ENCODE measurements at regions not wholly inside any gene's neighbourhood (a gene's known extent, or its start where the extent isn't known, plus 50 kb on each side); places are given as distances from the start of the nearest gene placed in this dataset.

- no peak overlapping the region for H2AFZ ChIP-seq (ENCODE audit: low read length)
- H2BK120ac ChIP-seq (replicated peaks; ENCODE audit: low read depth, low read length), result no peak overlapping the region
- no peak overlapping the region for H2BK12ac ChIP-seq (ENCODE audit: low read depth, low read length)
- no peak overlapping the region for H2BK15ac ChIP-seq (ENCODE audit: low read length)
- no peaks in the 10 kb centered on the region for H3K4me1 ChIP-seq (replicated peaks in 1 of 4; ENCODE audit: control insufficient read depth in 3 of 4, insufficient read depth in 4 of 4, low read length in 3 of 4)
- H3K36me3 ChIP-seq (ENCODE audit: control insufficient read depth in 2 of 4, insufficient read depth in 4 of 4, low read length in 3 of 4), result no peaks in the 10 kb centered on the region
- H3K27me3 ChIP-seq (replicated peaks in 1 of 4; ENCODE audit: control insufficient read depth in 3 of 4, extremely low read depth in 1 of 4, insufficient read depth in 3 of 4, low read length in 3 of 4), result no peaks in the 10 kb centered on the region
- H3K23ac ChIP-seq (ENCODE audit: insufficient read length), result no peak overlapping the region
- no peak overlapping the region for H3K14ac ChIP-seq (ENCODE audit: insufficient read length)
- no peak overlapping the region for H2BK20ac ChIP-seq (ENCODE audit: low read length)
- no peak overlapping the region for H2AK5ac ChIP-seq (ENCODE audit: low read depth, low read length)
- no peak overlapping the region for H3K56ac ChIP-seq (replicated peaks; ENCODE audit: insufficient read length, low read depth, low read length)
- DNase-seq (ENCODE audit: low read depth in 1 of 2, low spot score in 2 of 2) (no peak), FAIRE-seq (no peak)
- H3K79me2 ChIP-seq (ENCODE audit: control insufficient read depth in 1 of 2, insufficient read depth in 2 of 2, low read length in 2 of 2), result no peaks in the 10 kb centered on the region
- H3K23me2 ChIP-seq (ENCODE audit: low read depth, low read length), result no peaks in the 10 kb centered on the region
- H3K79me1 ChIP-seq (ENCODE audit: low read depth, low read length), result no peaks in the 10 kb centered on the region
- H4K20me1 ChIP-seq (replicated peaks in 1 of 2; ENCODE audit: control insufficient read depth in 1 of 2, insufficient read depth in 2 of 2, low read length in 2 of 2), result no peaks in the 10 kb centered on the region
- TF ChIP-seq RNF2 (IDR thresholded peaks at IDR 0.05; ENCODE audit: borderline replicate concordance, low read depth, low read length, missing control alignments, poor library complexity, severe bottlenecking), result no peak
- no peak for TF ChIP-seq TAF7 (optimal IDR thresholded peaks at IDR 0.05; ENCODE audit: borderline replicate concordance, low read depth, low read length)
- TF ChIP-seq POU5F1 (IDR thresholded peaks at IDR 0.05; ENCODE audit: low read depth, low read length), result no peak
- no peak for TF ChIP-seq HDAC6 (IDR thresholded peaks at IDR 0.05; ENCODE audit: low read depth, low read length)
- TF ChIP-seq SRF (IDR thresholded peaks at IDR 0.05; ENCODE audit: low read depth, low read length), result no peak
- TF ChIP-seq TAF1 (IDR thresholded peaks at IDR 0.05; ENCODE audit: low read depth, low read length), result no peak
- no peak for TF ChIP-seq RXRA (IDR thresholded peaks at IDR 0.05; ENCODE audit: insufficient read depth, low read depth, low read length)
- TF ChIP-seq CREB1 (IDR thresholded peaks at IDR 0.05), result no peak
- H4K91ac ChIP-seq (replicated peaks; ENCODE audit: insufficient read length, low read length), result no peak overlapping the region
- no peak overlapping the region for H2BK5ac ChIP-seq (ENCODE audit: low read depth, low read length)
- H3K9ac ChIP-seq (replicated peaks in 1 of 4; ENCODE audit: extremely low read depth in 1 of 4, low read depth in 3 of 4, low read length in 3 of 4), result no peak overlapping the region
- H3K4me3 ChIP-seq (ENCODE audit: extremely low read depth in 1 of 4, insufficient read depth in 2 of 4, low read depth in 3 of 4, low read length in 4 of 4), result no peak overlapping the region
- H4K5ac ChIP-seq (ENCODE audit: insufficient read length, low read depth, low read length), result no peak overlapping the region
- no peak overlapping the region for H3K4me2 ChIP-seq (ENCODE audit: insufficient read depth in 1 of 2, low read depth in 2 of 2, low read length in 2 of 2)
- no peak overlapping the region for H3K18ac ChIP-seq (ENCODE audit: extremely low read depth, low read length)
- H3K4ac ChIP-seq (replicated peaks; ENCODE audit: insufficient read length, low read depth, low read length), result no peak overlapping the region
- WGBS, 2 experiments (ENCODE audit: extremely low coverage in 1 of 2, insufficient coverage in 1 of 2, insufficient read length in 1 of 2, insufficient replicate concordance in 2 of 2, low coverage in 1 of 2, low lambda C conversion rate in 2 of 2, missing lambda C conversion rate in 1 of 2), result 92% methylated on average over 2 of the region's 2 CpGs; no CpG with 5 or more reads in 1 of the 2 experiments
- no peak overlapping the region for H4K8ac ChIP-seq (ENCODE audit: extremely low read depth, insufficient read depth, low read length)
- no peak overlapping the region for H3K27ac ChIP-seq (ENCODE audit: low read depth, low read length)
- H3K9me3 ChIP-seq (ENCODE audit: insufficient read depth in 2 of 2, low read depth in 1 of 2, low read length in 1 of 2), result no peaks in the 10 kb centered on the region; a peak in 1 of 4 replicates
- CTCF ChIA-PET (ENCODE audit: partially characterized antibody), result interaction anchor here (0.9 kb wide), 1 partner anchor 9 kb away, joined by 4 read pairs; no protein-coding TSS in a partner anchor
- POLR2A ChIA-PET (ENCODE audit: partially characterized antibody), result no interaction called here
Measured at GRCh38 chr12:102314821-102315220, 117.2 kb upstream of the PMCH start.
